ENCODE measurements at regions not wholly inside any gene's neighbourhood (a gene's known extent, or its start where the extent isn't known, plus 50 kb on each side); places are given as distances from the start of the nearest gene placed in this dataset.

- TF ChIP-seq CTCF (IDR thresholded peaks at IDR 0.05) (no peak), POLR2AphosphoS5 (IDR thresholded peaks at IDR 0.05; ENCODE audit: low read depth, low read length) (no peak)
Measured at GRCh38 chr1:199297174-199297573, 658.3 kb downstream of the PTPRC start.
